ENCODE measurements at regions not wholly inside any gene's neighbourhood (a gene's known extent, or its start where the extent isn't known, plus 50 kb on each side); places are given as distances from the start of the nearest gene placed in this dataset.

DNA sequence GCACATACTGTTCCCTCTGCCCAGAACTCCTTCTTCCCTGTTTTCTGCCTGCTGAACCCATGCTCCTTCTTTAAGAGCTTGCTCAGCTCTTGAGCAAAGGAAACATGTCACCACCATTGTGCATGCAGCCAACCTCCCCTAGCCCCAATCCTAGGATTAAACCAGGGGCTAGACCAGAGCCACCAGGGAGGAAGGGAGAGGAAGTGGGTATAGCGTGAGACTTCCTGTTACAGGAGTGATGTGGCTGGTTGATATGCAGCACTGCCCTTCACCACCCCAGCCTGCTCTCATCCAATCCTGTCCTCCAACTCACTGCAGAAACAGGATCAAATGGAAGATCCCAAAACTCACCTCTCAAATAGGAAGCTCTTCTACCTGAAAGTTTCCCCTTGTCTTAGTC is 67.1 kb upstream of the CDH5 start:
- 81 to 88% methylated on average over 1 of the region's 1 CpG for WGBS, 2 donors
- DNase-seq (no peak), ATAC-seq (ENCODE audit: low FRiP score) (no peak)
- Histone ChIP-seq H3K27ac (ENCODE audit: low read depth in 1 of 2, low read length in 2 of 2) (no peak overlapping the region), H3K36me3 (ENCODE audit: control insufficient read depth in 1 of 2, insufficient read depth in 2 of 2, low read length in 1 of 2) (no peaks in the 10 kb centered on the region), H3K4me3 (ENCODE audit: low read length in 2 of 2) (no peak overlapping the region), H3K27me3 (ENCODE audit: control insufficient read depth in 1 of 2, insufficient read depth in 2 of 2, low read length in 1 of 2) (no peaks in the 10 kb centered on the region), H3K9me3 (ENCODE audit: control insufficient read depth, low read length) (no peaks in the 10 kb centered on the region), H3K4me1 (ENCODE audit: control insufficient read depth in 1 of 2, insufficient read depth in 2 of 2, low read length in 2 of 2) (no peaks in the 10 kb centered on the region)
- intact Hi-C loops (cut with DNase I), result no loop called here

DNA sequence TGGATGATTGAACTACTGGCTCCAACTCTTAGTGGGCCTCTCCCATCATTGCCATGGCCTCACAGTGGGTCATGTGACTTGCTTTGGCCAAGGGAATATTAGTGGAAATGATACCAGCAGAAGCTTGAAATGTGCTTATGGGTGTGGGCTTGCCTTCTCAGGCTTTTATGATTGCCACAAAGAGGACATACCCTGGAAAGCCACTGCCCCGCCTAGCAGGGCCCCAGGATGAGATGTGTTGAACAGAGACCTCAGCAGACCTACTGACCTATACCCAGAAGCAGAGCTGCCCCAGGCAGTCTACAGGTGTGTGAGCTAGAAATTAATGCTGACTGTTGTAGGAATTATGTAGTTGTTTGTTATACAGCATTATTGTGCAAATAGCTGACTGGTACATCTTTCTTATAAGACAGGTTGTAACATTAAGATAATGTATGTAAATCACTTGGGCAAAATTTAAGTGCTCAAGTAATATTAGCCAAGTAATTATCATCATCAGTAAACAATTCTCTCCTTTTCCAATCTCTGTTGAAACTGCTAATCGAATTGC is 67.8 kb upstream of the CDH5 start:
- no peaks in the 10 kb centered on the region for H3K36me3 ChIP-seq (ENCODE audit: control insufficient read depth in 1 of 2, insufficient read depth in 2 of 2, low read length in 1 of 2)
- H3K4me3 ChIP-seq (ENCODE audit: low read length in 2 of 2), result no peak overlapping the region
- DNase-seq (no peak), ATAC-seq (ENCODE audit: low FRiP score) (no peak)
- no peaks in the 10 kb centered on the region for H3K9me3 ChIP-seq (ENCODE audit: control insufficient read depth, low read length)
- no peaks in the 10 kb centered on the region for H3K4me1 ChIP-seq (ENCODE audit: control insufficient read depth in 1 of 2, insufficient read depth in 2 of 2, low read length in 2 of 2)
- WGBS, 2 donors, result 94 to 96% methylated on average over 2 of the region's 2 CpGs
- no peak overlapping the region for H3K27ac ChIP-seq (ENCODE audit: low read depth in 1 of 2, low read length in 2 of 2)
- intact Hi-C loops (cut with DNase I), result no loop called here
- H3K27me3 ChIP-seq (ENCODE audit: control insufficient read depth in 1 of 2, insufficient read depth in 2 of 2, low read length in 1 of 2), result no peaks in the 10 kb centered on the region

DNA sequence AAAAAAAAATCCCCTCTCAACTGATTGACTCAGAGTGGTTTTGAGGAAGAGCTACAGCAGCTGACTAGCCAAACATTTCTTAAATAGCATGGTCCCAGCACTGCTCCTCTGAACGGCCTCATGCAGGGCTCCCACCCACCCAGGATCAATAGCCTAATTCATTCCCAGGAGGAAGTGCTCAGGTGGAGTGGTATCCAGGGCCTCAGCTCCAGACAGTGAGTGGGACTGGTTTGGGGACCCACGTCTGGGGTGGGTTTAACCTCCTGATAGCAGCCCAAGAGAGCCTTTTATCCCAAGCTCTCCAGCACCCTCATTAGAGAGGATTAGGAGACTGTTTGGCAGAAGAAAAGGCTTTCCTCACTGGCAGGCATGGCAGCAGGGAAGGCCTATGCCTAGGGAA is 68.5 kb upstream of the CDH5 start:
- 83 to 90% methylated on average over 2 of the region's 2 CpGs for WGBS, 2 donors
- Histone ChIP-seq H3K9me3 (ENCODE audit: control insufficient read depth, low read length) (no peaks in the 10 kb centered on the region), H3K4me3 (ENCODE audit: low read length in 2 of 2) (no peak overlapping the region), H3K27ac (ENCODE audit: low read depth in 1 of 2, low read length in 2 of 2) (no peak overlapping the region), H3K4me1 (ENCODE audit: control insufficient read depth in 1 of 2, insufficient read depth in 2 of 2, low read length in 2 of 2) (no peaks in the 10 kb centered on the region), H3K36me3 (ENCODE audit: control insufficient read depth in 1 of 2, insufficient read depth in 2 of 2, low read length in 1 of 2) (no peaks in the 10 kb centered on the region), H3K27me3 (ENCODE audit: control insufficient read depth in 1 of 2, insufficient read depth in 2 of 2, low read length in 1 of 2) (no peaks in the 10 kb centered on the region)
- DNase-seq, result no peak
- ATAC-seq (ENCODE audit: low FRiP score), result no peak
- intact Hi-C loops (cut with DNase I), result no loop called here

DNA sequence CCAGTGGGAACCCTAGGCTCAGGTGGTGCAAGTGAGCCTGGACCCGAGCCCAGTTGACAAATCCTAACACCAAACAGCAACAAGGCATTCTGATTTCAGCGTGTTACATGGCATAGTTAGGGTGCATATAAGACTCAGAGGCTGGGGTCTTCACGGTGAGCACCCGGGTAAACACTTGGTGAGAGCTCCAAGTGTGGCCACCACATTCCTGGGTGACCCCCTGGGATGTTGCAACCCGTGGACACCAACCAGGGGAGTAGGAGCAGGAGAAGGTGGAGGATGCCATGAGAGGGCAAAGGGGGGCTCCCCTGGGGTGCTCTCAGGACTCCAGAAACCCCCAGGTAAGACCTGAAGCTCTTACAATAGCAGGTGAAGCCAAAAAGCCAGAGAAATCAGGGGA is 69.9 kb upstream of the CDH5 start:
- intact Hi-C loops (cut with DNase I), result no loop called here
- no peaks in the 10 kb centered on the region for H3K27me3 ChIP-seq (ENCODE audit: control insufficient read depth in 1 of 2, insufficient read depth in 2 of 2, low read length in 1 of 2)
- no peaks in the 10 kb centered on the region for H3K4me1 ChIP-seq (ENCODE audit: control insufficient read depth in 1 of 2, insufficient read depth in 2 of 2, low read length in 2 of 2)
- H3K27ac ChIP-seq (ENCODE audit: low read depth in 1 of 2, low read length in 2 of 2), result no peak overlapping the region
- no peak for DNase-seq
- WGBS, 2 donors, result 90 to 91% methylated on average over 5 of the region's 5 CpGs
- no peaks in the 10 kb centered on the region for H3K9me3 ChIP-seq (ENCODE audit: control insufficient read depth, low read length)
- ATAC-seq (ENCODE audit: low FRiP score), result no peak
- H3K36me3 ChIP-seq (ENCODE audit: control insufficient read depth in 1 of 2, insufficient read depth in 2 of 2, low read length in 1 of 2), result no peaks in the 10 kb centered on the region
- H3K4me3 ChIP-seq (ENCODE audit: low read length in 2 of 2), result no peak overlapping the region

DNA sequence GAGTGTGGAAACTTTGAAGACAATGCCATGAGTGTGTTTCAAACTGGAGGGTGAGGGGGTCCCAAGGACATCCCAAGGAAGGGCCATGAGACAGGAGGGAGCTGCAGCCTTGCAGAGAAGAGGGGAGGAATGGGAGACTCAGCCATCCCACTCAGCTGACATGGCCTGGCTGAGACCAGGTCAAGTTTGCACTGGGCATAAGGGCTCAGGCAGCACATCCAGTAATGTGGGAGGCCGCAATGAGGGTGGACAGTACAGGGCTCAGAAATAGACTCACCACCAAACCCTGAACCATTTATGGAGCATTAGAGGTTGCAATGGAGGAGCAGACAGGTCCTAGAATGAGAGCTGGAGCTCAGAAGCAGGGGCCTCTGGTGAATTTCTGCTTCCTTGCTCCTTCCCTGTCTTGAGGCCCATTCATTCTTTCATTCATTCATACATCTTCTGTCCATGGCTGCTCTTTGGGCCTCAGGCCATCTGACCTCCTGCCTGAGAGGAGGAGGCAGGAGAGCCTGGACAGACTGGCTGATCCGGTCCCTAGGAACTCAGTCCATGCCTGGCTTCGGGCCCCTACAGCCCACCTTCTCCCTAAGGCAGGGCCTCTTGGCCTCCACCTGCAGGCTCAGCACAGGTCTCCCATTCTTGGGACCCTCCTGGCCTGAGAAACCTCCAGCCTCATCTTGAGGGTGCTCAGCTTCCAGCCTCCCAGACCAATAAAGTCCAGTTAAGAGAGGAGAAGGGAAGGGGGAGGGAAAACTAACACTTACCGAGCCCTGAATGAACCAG is 70.5 kb upstream of the CDH5 start:
- no peaks in the 10 kb centered on the region for H3K36me3 ChIP-seq (ENCODE audit: control insufficient read depth in 1 of 2, insufficient read depth in 2 of 2, low read length in 1 of 2)
- H3K4me3 ChIP-seq (ENCODE audit: low read length in 2 of 2), result no peak overlapping the region
- ATAC-seq (ENCODE audit: low FRiP score), result peak; percentile 50
- no peaks in the 10 kb centered on the region for H3K27me3 ChIP-seq (ENCODE audit: control insufficient read depth in 1 of 2, insufficient read depth in 2 of 2, low read length in 1 of 2)
- intact Hi-C loops (cut with DNase I), result no loop called here
- no peak for DNase-seq
- no peaks in the 10 kb centered on the region for H3K9me3 ChIP-seq (ENCODE audit: control insufficient read depth, low read length)
- H3K27ac ChIP-seq (ENCODE audit: low read depth in 1 of 2, low read length in 2 of 2), result no peak overlapping the region
- no peaks in the 10 kb centered on the region for H3K4me1 ChIP-seq (ENCODE audit: control insufficient read depth in 1 of 2, insufficient read depth in 2 of 2, low read length in 2 of 2)
- 88 to 93% methylated on average over 4 of the region's 4 CpGs for WGBS, 2 donors

DNA sequence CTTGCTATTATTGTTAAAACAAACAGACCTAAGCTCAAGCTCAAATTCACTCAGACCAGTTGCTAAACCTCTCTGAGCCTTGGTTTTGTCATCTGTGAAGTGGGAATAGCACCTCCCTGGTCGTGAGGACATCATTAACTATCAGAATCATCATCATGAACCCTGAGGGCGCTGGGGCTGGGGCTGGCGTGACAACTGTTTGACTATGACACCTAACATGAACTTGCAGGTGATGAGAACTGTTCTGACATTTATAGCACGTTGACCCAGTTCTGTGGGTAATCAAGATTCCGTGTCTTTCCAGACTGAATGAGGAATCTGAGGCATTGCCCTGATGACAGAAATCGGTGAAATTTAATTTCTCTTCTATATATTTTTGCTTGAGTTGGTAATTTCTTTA is 71.3 kb upstream of the CDH5 start:
- DNase-seq, result no peak
- Histone ChIP-seq H3K4me1 (ENCODE audit: control insufficient read depth in 1 of 2, insufficient read depth in 2 of 2, low read length in 2 of 2) (no peaks in the 10 kb centered on the region), H3K36me3 (ENCODE audit: control insufficient read depth in 1 of 2, insufficient read depth in 2 of 2, low read length in 1 of 2) (no peaks in the 10 kb centered on the region), H3K27ac (ENCODE audit: low read depth in 1 of 2, low read length in 2 of 2) (no peak overlapping the region), H3K9me3 (ENCODE audit: control insufficient read depth, low read length) (no peaks in the 10 kb centered on the region), H3K4me3 (ENCODE audit: low read length in 2 of 2) (no peak overlapping the region), H3K27me3 (ENCODE audit: control insufficient read depth in 1 of 2, insufficient read depth in 2 of 2, low read length in 1 of 2) (no peaks in the 10 kb centered on the region)
- no peak for ATAC-seq (ENCODE audit: low FRiP score)
- intact Hi-C loops (cut with DNase I), result no loop called here
- WGBS, 2 donors, result 84 to 87% methylated on average over 6 of the region's 6 CpGs

DNA sequence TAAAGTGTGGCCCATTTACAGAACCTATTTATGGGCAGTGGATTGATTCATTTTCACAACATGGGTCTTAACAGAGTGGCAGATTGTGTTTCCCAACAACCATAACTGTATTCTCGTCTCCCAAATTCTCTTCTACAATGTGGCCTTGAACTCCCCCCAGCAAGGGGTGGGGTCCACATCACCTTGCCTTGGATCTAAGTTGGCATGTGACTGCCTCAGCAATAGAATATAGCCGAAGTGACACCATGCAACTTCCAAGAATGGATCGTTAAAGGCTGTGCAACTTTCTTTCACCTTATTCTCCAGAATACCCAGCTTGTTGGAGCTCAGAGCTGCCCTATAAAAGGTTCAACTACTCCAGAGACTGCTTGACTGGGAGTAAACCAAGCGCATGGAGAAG is 72.0 kb upstream of the CDH5 start:
- intact Hi-C loops (cut with DNase I), result no loop called here
- H3K4me1 ChIP-seq (ENCODE audit: control insufficient read depth in 1 of 2, insufficient read depth in 2 of 2, low read length in 2 of 2), result no peaks in the 10 kb centered on the region
- H3K27me3 ChIP-seq (ENCODE audit: control insufficient read depth in 1 of 2, insufficient read depth in 2 of 2, low read length in 1 of 2), result no peaks in the 10 kb centered on the region
- DNase-seq (no peak), ATAC-seq (ENCODE audit: low FRiP score) (no peak)
- no peaks in the 10 kb centered on the region for H3K9me3 ChIP-seq (ENCODE audit: control insufficient read depth, low read length)
- H3K27ac ChIP-seq (ENCODE audit: low read depth in 1 of 2, low read length in 2 of 2), result no peak overlapping the region
- 89 to 94% methylated on average over 4 of the region's 4 CpGs for WGBS, 2 donors
- no peaks in the 10 kb centered on the region for H3K36me3 ChIP-seq (ENCODE audit: control insufficient read depth in 1 of 2, insufficient read depth in 2 of 2, low read length in 1 of 2)
- no peak overlapping the region for H3K4me3 ChIP-seq (ENCODE audit: low read length in 2 of 2)

DNA sequence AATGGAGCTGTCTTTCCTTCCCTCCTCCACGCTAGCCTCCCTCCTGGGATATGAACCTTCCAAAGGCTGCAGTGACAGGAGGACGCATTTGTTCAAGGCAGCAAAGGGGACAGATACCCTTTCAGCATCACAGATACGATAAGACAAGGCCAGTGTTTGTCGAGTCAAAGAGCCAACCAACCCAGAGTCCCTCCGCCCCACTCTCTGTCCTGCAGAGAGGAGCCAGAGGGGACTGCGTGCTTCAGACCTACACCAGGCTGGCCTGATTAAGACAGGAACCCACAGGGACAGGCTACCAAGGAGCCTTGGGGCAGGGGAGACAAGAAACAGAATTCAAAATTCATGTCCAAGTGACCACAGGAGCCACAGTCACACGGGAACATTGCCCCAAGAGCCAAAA is 72.6 kb upstream of the CDH5 start:
- intact Hi-C loops (cut with DNase I), result no loop called here
- Histone ChIP-seq H3K9me3 (ENCODE audit: control insufficient read depth, low read length) (no peaks in the 10 kb centered on the region), H3K27me3 (ENCODE audit: control insufficient read depth in 1 of 2, insufficient read depth in 2 of 2, low read length in 1 of 2) (no peaks in the 10 kb centered on the region), H3K4me1 (ENCODE audit: control insufficient read depth in 1 of 2, insufficient read depth in 2 of 2, low read length in 2 of 2) (no peaks in the 10 kb centered on the region), H3K4me3 (ENCODE audit: low read length in 2 of 2) (no peak overlapping the region), H3K27ac (ENCODE audit: low read depth in 1 of 2, low read length in 2 of 2) (no peak overlapping the region), H3K36me3 (ENCODE audit: control insufficient read depth in 1 of 2, insufficient read depth in 2 of 2, low read length in 1 of 2) (no peaks in the 10 kb centered on the region)
- DNase-seq (no peak), ATAC-seq (ENCODE audit: low FRiP score) (no peak)
- WGBS, 2 donors, result 85% methylated on average over 7 of the region's 7 CpGs

DNA sequence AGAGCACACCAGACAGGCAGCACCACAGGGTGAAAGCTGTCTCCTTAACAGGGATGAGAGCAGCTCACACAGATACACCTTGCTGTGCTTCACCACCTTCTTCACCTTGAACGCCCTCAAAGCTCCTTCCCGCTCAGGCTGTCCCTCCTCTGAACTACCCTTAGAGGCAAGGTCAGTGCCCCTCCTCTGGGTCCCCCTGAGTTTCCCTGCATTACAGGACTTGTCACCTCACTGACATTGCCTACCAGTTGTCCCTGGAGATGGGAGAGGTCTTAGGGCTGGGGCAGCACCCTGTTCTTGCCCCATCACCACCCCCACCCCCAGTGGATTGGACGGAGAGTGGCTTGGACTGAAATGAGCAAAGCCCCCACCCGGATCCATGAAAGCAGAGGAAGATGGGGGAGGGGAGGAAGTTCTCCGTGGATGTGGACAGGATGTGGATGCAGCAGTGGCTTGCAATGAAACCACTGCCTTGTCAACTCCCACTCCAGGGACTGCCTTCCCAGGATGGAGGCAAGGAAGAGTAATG is 73.2 kb upstream of the CDH5 start:
- no peaks in the 10 kb centered on the region for H3K36me3 ChIP-seq (ENCODE audit: control insufficient read depth in 1 of 2, insufficient read depth in 2 of 2, low read length in 1 of 2)
- no peak overlapping the region for H3K27ac ChIP-seq (ENCODE audit: low read depth in 1 of 2, low read length in 2 of 2)
- no peaks in the 10 kb centered on the region for H3K4me1 ChIP-seq (ENCODE audit: control insufficient read depth in 1 of 2, insufficient read depth in 2 of 2, low read length in 2 of 2)
- H3K4me3 ChIP-seq (ENCODE audit: low read length in 2 of 2), result no peak overlapping the region
- 70 to 75% methylated on average over 5 of the region's 5 CpGs for WGBS, 2 donors
- ATAC-seq (ENCODE audit: low FRiP score) (no peak), DNase-seq (no peak)
- no peaks in the 10 kb centered on the region for H3K9me3 ChIP-seq (ENCODE audit: control insufficient read depth, low read length)
- H3K27me3 ChIP-seq (ENCODE audit: control insufficient read depth in 1 of 2, insufficient read depth in 2 of 2, low read length in 1 of 2), result no peaks in the 10 kb centered on the region
- intact Hi-C loops (cut with DNase I), result no loop called here
